Prostate gland (tissue), 1 donor: ENCODE measurements at regions not wholly inside any gene's neighbourhood (a gene's known extent, or its start where the extent isn't known, plus 50 kb on each side); places are given as distances from the start of the nearest gene placed in this dataset.

Source experiments
- POLR2A ChIP-seq: fragments of 450-650 bp; IDR thresholded peaks from one replicate; pipeline ENCODE4 v1.6.1; 2016; ENCODE audit warnings: antibody characterized with exemption, mild to moderate bottlenecking
- POLR2AphosphoS5 ChIP-seq: sonication (generic); formaldehyde crosslinking; IDR thresholded peaks from one replicate; pipeline ENCODE4 v1.6.1; 2017; ENCODE audit warnings: antibody characterized with exemption

DNA sequence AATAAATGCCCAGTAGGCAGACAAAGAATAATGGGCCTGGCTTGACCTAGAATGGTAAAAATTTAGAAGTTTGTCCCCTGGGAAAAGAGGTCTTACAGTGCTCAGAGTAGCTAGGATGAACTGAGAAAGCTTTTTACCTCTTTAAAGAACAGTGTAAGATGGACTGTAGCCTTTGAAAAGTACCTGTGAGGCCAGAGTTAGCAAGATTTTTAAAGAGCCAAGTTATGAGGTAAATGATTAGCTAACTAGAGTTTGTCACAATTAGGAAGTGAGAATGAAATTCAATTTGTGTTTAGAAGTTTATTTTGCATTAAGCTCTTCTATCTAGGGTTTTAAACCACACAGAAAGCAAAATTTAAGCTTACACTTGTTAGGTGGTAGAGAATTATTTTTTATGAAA is 480.9 kb downstream of the ZIC1 start:
- TF ChIP-seq POLR2A (no peak), POLR2AphosphoS5 (no peak)
